ENCODE measurements at regions not wholly inside any gene's neighbourhood (a gene's known extent, or its start where the extent isn't known, plus 50 kb on each side); places are given as distances from the start of the nearest gene placed in this dataset.

GRCh38 chr11:122505304-122506006 is 150.1 kb upstream of the UBASH3B start:
- TF ChIP-seq GATA3 (IDR thresholded peaks at IDR 0.05; ENCODE audit: low read depth, low read length), result no peak
- peak; percentile 57 for TF ChIP-seq GATA2 (IDR thresholded peaks at IDR 0.05; ENCODE audit: low read depth, low read length)

Data from SH-SY5Y (cell line).